Vagina (tissue), 2 donors: ENCODE measurements at regions not wholly inside any gene's neighbourhood (a gene's known extent, or its start where the extent isn't known, plus 50 kb on each side); places are given as distances from the start of the nearest gene placed in this dataset.

ENCODE experiments used
- CTCF ChIP-seq, 3 experiments: fragments of 450-650 bp in 2 of 3; fragments of 200-600 bp in 1 of 3; sonication (generic) in 1 of 3; IDR thresholded peaks; one replicate each; pipeline ENCODE4 v1.5.1; 2017 to 2019; ENCODE audit warnings: antibody characterized with exemption in 3 of 3, mild to moderate bottlenecking in 2 of 3, moderate library complexity in 2 of 3
- POLR2AphosphoS5 ChIP-seq, 2 donors: sonication (generic); formaldehyde crosslinking; IDR thresholded peaks; one replicate each; pipeline ENCODE4 v1.9.0; 2017; ENCODE audit warnings: antibody characterized with exemption in 2 of 2, mild to moderate bottlenecking in 2 of 2, low read depth in 1 of 2; ENCODE audit not compliant: insufficient read depth in 1 of 2

- no peak for TF ChIP-seq POLR2AphosphoS5 (IDR thresholded peaks at IDR 0.05; ENCODE audit: insufficient read depth in 1 of 2, low read depth in 1 of 2)
- no peak for TF ChIP-seq CTCF (IDR thresholded peaks at IDR 0.05)
Measured at GRCh38 chr13:99700468-99700867, 199.2 kb downstream of the TM9SF2 start.
